Nephron (organoid): ENCODE measurements at regions not wholly inside any gene's neighbourhood (a gene's known extent, or its start where the extent isn't known, plus 50 kb on each side); places are given as distances from the start of the nearest gene placed in this dataset.

Source experiments
- H3K27ac Mint-ChIP-seq, 3 experiments: 2 replicates each; pipeline ENCODE4 v1.8.0; 2020; ENCODE audit warnings: mixed read lengths in 3 of 3, mild to moderate bottlenecking in 2 of 3, moderate library complexity in 1 of 3
- H3K27me3 Mint-ChIP-seq: 2 replicates; pipeline ENCODE4 v1.8.0; 2021; ENCODE audit warnings: low read depth, mild to moderate bottlenecking, moderate library complexity, mixed read lengths
- H3K36me3 Mint-ChIP-seq: 2 replicates; pipeline ENCODE4 v1.8.0; 2020; ENCODE audit warnings: low read depth, mixed read lengths
- H3K4me1 Mint-ChIP-seq: 2 replicates; pipeline ENCODE4 v1.8.0; 2020; ENCODE audit warnings: mixed read lengths
- H3K4me3 Mint-ChIP-seq, 3 experiments: 2 replicates each; pipeline ENCODE4 v1.8.0; 2020; ENCODE audit warnings: mild to moderate bottlenecking in 3 of 3, mixed read lengths in 3 of 3, moderate library complexity in 2 of 3
- H3K9me3 Mint-ChIP-seq: 2 replicates; pipeline ENCODE4 v1.8.0; 2020; ENCODE audit warnings: mixed read lengths
- TF ChIP-seq, protein P1 (sequence below), 3 experiments: fragments of 200-600 bp; sonication (generic); IDR thresholded peaks; one replicate each; pipeline ENCODE4 v1.5.0; 2021; ENCODE audit warnings: antibody characterized with exemption in 3 of 3; ENCODE audit not compliant: unreplicated experiment in 3 of 3

DNA sequence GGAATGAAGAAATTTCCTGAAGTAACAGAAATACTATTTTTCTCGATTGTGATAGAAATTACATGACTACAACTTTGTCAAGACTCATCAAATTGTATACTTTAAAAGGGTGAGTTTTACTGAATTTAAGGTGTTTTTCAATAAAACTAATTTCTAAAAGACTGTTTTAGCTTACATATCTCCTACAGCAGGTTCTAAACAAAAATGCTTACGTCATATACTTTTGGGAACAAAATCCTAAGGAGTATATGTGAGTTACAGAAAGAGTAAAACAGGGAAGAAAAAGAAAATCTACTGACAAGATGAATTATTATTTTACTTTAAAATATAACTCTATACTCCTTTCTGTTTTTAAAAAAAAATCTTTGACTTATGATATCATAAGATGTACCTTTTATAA lies 660.3 kb upstream of the PKDCC start:
- TF ChIP-seq, protein P1, sequence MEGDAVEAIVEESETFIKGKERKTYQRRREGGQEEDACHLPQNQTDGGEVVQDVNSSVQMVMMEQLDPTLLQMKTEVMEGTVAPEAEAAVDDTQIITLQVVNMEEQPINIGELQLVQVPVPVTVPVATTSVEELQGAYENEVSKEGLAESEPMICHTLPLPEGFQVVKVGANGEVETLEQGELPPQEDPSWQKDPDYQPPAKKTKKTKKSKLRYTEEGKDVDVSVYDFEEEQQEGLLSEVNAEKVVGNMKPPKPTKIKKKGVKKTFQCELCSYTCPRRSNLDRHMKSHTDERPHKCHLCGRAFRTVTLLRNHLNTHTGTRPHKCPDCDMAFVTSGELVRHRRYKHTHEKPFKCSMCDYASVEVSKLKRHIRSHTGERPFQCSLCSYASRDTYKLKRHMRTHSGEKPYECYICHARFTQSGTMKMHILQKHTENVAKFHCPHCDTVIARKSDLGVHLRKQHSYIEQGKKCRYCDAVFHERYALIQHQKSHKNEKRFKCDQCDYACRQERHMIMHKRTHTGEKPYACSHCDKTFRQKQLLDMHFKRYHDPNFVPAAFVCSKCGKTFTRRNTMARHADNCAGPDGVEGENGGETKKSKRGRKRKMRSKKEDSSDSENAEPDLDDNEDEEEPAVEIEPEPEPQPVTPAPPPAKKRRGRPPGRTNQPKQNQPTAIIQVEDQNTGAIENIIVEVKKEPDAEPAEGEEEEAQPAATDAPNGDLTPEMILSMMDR (IDR thresholded peaks at IDR 0.05; ENCODE audit: unreplicated experiment in 3 of 3) = no peak
- H3K4me1 Mint-ChIP-seq = no peaks in the 10 kb centered on the region
- no peak overlapping the region for H3K4me3 Mint-ChIP-seq
- no peaks in the 10 kb centered on the region for H3K36me3 Mint-ChIP-seq
- peaks cover 4% of the 10 kb centered on the region for H3K9me3 Mint-ChIP-seq
- no peak overlapping the region for H3K27ac Mint-ChIP-seq
- H3K27me3 Mint-ChIP-seq = no peaks in the 10 kb centered on the region

DNA sequence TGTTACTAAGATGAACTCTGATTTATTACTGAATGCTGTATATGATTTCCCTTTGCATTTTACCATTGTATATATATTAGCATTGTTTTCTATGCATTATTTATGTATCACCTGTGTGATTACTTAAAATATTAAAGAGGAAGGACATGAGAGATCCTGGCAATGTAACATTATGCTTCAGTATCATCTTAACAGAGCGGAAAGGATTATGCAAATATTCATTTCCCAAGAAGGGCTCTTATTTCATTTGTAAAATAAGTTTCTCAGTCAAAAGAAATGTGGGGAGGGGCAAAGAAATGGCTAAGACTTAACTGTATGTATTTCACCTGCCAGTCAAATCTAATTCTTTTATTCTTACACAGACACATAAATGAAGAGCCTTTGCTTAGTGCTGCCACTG lies 654.2 kb upstream of the PKDCC start:
- TF ChIP-seq, protein P1 (IDR thresholded peaks at IDR 0.05; ENCODE audit: unreplicated experiment in 3 of 3) = no peak
- Mint-ChIP-seq H3K4me1 (peaks cover 9% of the 10 kb centered on the region), H3K4me3 (no peak overlapping the region), H3K27me3 (no peaks in the 10 kb centered on the region), H3K36me3 (no peaks in the 10 kb centered on the region), H3K27ac (peak overlapping the region; percentile 39 to 74 (median 52)), H3K9me3 (peaks cover 24% of the 10 kb centered on the region)

DNA sequence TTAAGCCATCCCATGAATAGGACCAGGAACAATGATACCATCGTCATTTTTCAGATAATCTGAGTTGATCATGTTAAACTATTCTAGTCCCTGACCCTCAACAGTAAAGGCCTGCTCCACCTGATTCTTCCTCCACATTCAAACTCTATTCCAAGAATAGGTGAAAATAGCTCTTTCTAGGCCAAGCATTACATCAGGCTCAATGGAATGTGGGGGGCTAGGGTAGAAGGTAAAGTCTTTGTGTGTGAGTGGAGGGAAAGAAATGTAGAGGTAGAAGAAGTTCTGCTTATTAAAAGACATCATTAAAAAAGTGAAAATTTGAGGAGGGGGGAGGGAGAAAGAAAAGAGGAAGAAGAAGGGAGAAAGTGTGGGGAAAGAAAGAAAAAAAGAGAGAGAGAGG lies 653.3 kb upstream of the PKDCC start:
- Mint-ChIP-seq H3K4me3 (no peak overlapping the region), H3K36me3 (no peaks in the 10 kb centered on the region), H3K4me1 (peaks cover 9% of the 10 kb centered on the region), H3K27ac (peak overlapping the region in 1 of 3 experiments; percentile 74), H3K9me3 (peaks cover 24% of the 10 kb centered on the region), H3K27me3 (no peaks in the 10 kb centered on the region)
- TF ChIP-seq, protein P1 (IDR thresholded peaks at IDR 0.05; ENCODE audit: unreplicated experiment in 3 of 3) = no peak

DNA sequence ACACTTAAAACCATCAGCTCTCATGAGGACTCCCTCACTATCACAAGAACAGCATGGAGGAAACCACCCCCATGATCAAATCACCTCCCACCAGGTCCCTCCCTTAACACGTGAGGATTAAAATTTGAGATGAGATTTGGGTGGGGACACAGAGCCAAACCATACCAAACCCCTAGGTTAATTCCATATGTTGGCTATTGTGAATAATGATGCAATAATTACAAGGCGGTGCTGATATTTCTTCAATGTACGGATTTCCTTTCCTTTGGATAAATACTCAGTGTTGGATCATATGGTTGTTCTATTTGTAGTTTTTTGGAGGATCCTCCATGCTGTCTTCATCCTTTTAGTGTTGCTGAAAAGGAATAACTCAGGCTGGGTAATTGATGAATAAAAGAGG lies 652.1 kb upstream of the PKDCC start:
- peaks cover 13% of the 10 kb centered on the region for H3K4me1 Mint-ChIP-seq
- no peaks in the 10 kb centered on the region for H3K36me3 Mint-ChIP-seq
- TF ChIP-seq, protein P1 (IDR thresholded peaks at IDR 0.05; ENCODE audit: unreplicated experiment in 3 of 3) = no peak
- peaks cover 24% of the 10 kb centered on the region for H3K9me3 Mint-ChIP-seq
- H3K4me3 Mint-ChIP-seq = no peak overlapping the region
- no peaks in the 10 kb centered on the region for H3K27me3 Mint-ChIP-seq
- no peak overlapping the region for H3K27ac Mint-ChIP-seq

DNA sequence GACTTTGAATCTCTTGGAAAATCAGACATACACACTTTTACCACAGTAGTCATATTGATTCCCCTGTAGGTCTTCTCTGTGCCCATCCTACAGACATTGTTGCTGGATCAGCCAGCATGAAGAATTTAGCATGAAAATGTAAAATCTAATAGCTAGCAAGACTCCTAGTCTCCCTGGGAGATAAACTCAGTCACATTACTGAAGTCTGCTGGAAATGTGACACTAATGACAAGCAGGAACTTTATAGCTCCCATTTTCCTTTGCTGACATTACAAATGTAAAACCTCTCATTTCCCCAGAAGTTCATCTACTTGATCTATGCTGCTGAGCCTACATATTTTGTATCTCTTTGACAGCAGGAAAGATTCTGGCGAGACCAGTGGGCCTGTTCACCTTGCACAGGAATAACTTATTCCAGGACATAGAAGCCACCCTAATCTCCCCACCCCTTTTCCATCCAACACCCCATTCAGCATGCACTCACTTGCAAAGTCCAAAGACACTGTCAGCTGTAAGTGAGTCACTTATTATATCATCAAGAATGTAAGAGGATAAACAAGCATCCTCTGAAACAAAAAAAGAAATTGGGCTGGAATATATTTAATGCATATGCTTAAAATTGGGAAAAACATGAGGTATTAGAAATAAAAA lies 648.3 kb upstream of the PKDCC start:
- no peaks in the 10 kb centered on the region for H3K36me3 Mint-ChIP-seq
- H3K4me3 Mint-ChIP-seq = no peak overlapping the region
- H3K9me3 Mint-ChIP-seq = peaks cover 17% of the 10 kb centered on the region
- H3K4me1 Mint-ChIP-seq = peaks cover 19% of the 10 kb centered on the region
- no peaks in the 10 kb centered on the region for H3K27me3 Mint-ChIP-seq
- H3K27ac Mint-ChIP-seq = no peak overlapping the region
- TF ChIP-seq, protein P1 (IDR thresholded peaks at IDR 0.05; ENCODE audit: unreplicated experiment in 3 of 3) = no peak

DNA sequence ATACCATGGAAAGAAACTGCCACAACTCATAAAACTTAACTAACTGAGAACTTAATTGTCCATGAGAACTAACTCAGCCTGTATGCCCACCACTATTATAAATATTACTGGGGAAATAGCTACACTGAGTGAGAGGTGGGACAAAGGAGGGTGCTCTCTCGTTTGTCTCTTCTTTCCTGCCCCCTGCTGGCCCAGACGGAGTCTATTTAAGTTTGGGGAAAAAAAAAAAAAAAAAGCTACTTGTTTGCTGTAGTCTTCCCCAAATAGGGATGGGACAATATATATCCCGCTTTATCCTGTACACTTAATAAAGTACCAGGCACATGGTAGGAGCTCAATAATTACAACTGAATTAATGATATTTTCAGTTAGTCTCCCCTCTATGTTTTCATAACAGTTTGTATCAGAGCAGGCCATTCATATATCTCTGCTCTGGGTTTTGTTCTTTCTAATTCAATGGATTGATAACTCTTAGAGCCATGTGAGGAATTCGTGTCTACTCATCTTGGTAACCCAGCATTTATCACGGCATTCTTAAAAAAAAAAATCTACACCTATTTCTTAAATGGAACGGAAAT lies 647.6 kb upstream of the PKDCC start:
- H3K36me3 Mint-ChIP-seq = no peaks in the 10 kb centered on the region
- no peak overlapping the region for H3K4me3 Mint-ChIP-seq
- H3K27ac Mint-ChIP-seq = peak overlapping the region in 1 of 3 experiments; percentile 35
- H3K9me3 Mint-ChIP-seq = peaks cover 14% of the 10 kb centered on the region
- H3K27me3 Mint-ChIP-seq = no peaks in the 10 kb centered on the region
- TF ChIP-seq, protein P1 (IDR thresholded peaks at IDR 0.05; ENCODE audit: unreplicated experiment in 3 of 3) = peak; percentile 25 to 44 (median 30)
- peaks cover 19% of the 10 kb centered on the region for H3K4me1 Mint-ChIP-seq
